ENCODE measurements at regions not wholly inside any gene's neighbourhood (a gene's known extent, or its start where the extent isn't known, plus 50 kb on each side); places are given as distances from the start of the nearest gene placed in this dataset.

GRCh38 chr3:62999158-62999557, 123.9 kb upstream of the CADPS start:
- TF ChIP-seq REST (IDR thresholded peaks at IDR 0.05; ENCODE audit: insufficient read depth in 1 of 2, low read depth in 2 of 2, low read length in 2 of 2): no peak
- TF ChIP-seq POLR2AphosphoS5 (IDR thresholded peaks at IDR 0.05; ENCODE audit: low read depth, low read length): no peak
- no peak for TF ChIP-seq TAF1 (IDR thresholded peaks at IDR 0.05; ENCODE audit: borderline replicate concordance, insufficient read depth, low read length)
- TF ChIP-seq SIN3A (IDR thresholded peaks at IDR 0.05; ENCODE audit: borderline replicate concordance, insufficient read depth, low read length): no peak
- no peak for TF ChIP-seq FOXP2 (optimal IDR thresholded peaks at IDR 0.05; ENCODE audit: borderline replicate concordance, extremely low read depth, extremely low read length, insufficient read depth)
